HG03139 (cell line): ENCODE measurements at regions not wholly inside any gene's neighbourhood (a gene's known extent, or its start where the extent isn't known, plus 50 kb on each side); places are given as distances from the start of the nearest gene placed in this dataset.
A peak's percentile ranks its signal among the peaks of the same experiment; 100 is the strongest.
"Not testable (repeated sequence)": the region's sequence is repeated elsewhere in the genome, so short reads cannot be mapped to it uniquely, and the experiment has no call there.

ENCODE experiments used
- ATAC-seq: cut with Tn5 transposase; IDR thresholded peaks from one replicate; pipeline ENCODE4 v1.9.1; 2021; ENCODE audit not compliant: unreplicated experiment

GRCh38 chr7:135872861-135873260, 104.3 kb downstream of the MTPN start:
- ATAC-seq, result not testable (repeated sequence)

GRCh38 chr7:135862586-135863340, 114.2 kb upstream of the FAM180A start:
- ATAC-seq, result no peak

GRCh38 chr7:135859538-135859937, 110.9 kb upstream of the FAM180A start:
- no peak for ATAC-seq

GRCh38 chr7:135858851-135859250, 110.2 kb upstream of the FAM180A start:
- no peak for ATAC-seq

GRCh38 chr7:135858379-135858778, 109.8 kb upstream of the FAM180A start:
- ATAC-seq, result no peak

GRCh38 chr7:135857519-135858274, 109.1 kb upstream of the FAM180A start:
- no peak for ATAC-seq

- no peak for ATAC-seq
These were observed 107.9 kb upstream of the FAM180A start for GRCh38 chr7:135856356-135857144.

GRCh38 chr7:135855846-135856245, 107.2 kb upstream of the FAM180A start:
- ATAC-seq, result peak; percentile 59

GRCh38 chr7:135853499-135853898, 104.9 kb upstream of the FAM180A start:
- no peak for ATAC-seq

GRCh38 chr7:135853008-135853407, 104.4 kb upstream of the FAM180A start:
- no peak for ATAC-seq

- no peak for ATAC-seq
These were observed 98.6 kb upstream of the FAM180A start for GRCh38 chr7:135847242-135847641.

GRCh38 chr7:135846339-135846738, 97.7 kb upstream of the FAM180A start:
- no peak for ATAC-seq

- ATAC-seq, result no peak
These were observed 96.9 kb upstream of the FAM180A start for GRCh38 chr7:135845415-135846075.

GRCh38 chr7:135844903-135845302, 96.3 kb upstream of the FAM180A start:
- no peak for ATAC-seq

- peak; percentile 82 for ATAC-seq
These were observed 94.6 kb upstream of the FAM180A start for GRCh38 chr7:135843214-135843613.

- ATAC-seq, result no peak
These were observed 94.0 kb upstream of the FAM180A start for GRCh38 chr7:135842446-135843179.

GRCh38 chr7:135840591-135840990, 92.0 kb upstream of the FAM180A start:
- ATAC-seq, result no peak

GRCh38 chr7:135837675-135838074, 89.1 kb upstream of the FAM180A start:
- no peak for ATAC-seq

- ATAC-seq, result no peak
These were observed 85.7 kb upstream of the FAM180A start for GRCh38 chr7:135834266-135834665.

- no peak for ATAC-seq
These were observed 85.0 kb upstream of the FAM180A start for GRCh38 chr7:135833642-135834041.
